Fibroblast of skin of left quadriceps (primary cell): ENCODE measurements at regions not wholly inside any gene's neighbourhood (a gene's known extent, or its start where the extent isn't known, plus 50 kb on each side); places are given as distances from the start of the nearest gene placed in this dataset.

ENCODE experiments used
- DNase-seq, 2 experiments: peaks; one replicate each; pipeline ENCODE4 v3.0.0-alpha.2; 2013; ENCODE audit warnings: low read depth in 2 of 2

DNA sequence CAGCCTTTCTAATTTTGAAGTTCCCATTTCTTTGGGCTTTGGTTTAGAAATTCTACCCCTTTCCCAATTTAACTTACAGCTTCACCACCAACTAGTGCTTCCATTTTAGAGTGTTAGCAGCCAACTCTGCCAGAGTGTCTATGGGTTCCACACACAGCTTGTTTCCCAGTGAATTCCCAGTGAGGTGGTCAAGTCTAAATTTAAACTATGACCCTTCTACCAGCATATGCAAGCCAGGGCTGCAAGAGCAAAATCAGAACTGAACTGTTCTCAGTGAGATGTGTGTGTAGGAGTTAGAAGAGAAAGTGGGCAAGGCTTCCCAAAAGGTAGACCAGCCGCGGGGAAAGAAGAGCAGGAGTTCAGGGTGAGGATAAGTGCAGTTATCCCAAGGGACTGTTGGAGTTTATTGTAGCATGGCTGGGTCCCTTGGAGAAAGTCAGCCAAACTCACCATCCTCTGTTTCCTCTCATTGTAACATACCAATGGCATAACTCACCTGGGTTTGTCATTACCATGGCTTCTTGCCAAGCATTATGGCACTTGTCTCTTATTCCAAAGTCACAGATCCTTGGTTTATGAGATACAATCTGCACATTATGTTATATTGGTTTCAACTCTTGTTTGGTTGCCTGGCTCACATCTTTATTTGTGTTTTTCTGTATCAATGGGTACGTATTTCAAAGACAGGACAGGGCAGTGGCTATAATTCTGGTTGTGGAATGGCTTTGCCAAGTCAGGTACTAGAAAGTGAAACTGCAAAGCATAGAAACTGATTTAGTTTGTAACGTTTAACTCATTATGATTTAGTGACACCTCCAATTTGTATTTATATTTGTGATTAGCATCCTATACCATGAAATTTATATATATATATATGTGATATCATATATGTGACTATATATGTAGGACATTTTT is 130.2 kb upstream of the UMPS start:
- no peak for DNase-seq

DNA sequence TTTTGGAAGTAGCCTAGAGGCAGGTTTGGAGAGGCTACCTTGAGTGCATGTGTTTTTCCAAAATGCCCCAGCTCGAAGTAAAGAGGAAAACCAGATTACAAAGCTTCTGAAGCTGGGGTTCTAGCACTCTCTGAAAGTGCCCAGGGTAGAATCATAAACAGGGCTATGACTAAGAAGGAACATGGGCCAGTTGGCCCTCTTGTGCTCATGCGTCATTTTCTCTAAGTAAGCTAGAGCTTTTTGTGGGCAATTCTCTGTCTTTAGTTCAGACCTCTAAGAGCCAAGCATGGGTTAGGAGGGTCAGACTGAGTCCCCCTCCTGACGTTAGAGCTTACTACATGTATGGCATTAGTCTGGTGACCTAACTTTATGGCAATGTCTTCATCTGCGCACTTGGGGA is 129.5 kb upstream of the UMPS start:
- no peak for DNase-seq

DNA sequence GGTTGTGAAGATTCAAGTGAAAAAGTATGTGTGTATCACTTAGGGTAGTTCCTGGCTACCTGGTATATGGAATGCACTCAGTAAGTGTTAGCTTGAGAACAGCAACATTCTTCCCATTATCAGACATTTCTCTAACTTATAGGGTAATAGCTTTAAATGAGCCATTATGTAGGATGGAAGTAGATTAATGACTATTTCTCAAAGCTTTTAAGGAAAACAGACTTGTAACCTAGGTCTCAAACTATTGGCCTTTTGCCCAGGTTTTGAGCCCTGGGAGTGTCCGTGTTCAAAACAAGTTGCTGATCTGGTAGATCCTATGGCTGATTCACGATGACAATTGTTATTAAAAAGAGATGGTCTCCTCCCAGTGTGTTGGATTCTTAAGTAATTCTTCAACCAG is 129.1 kb upstream of the UMPS start:
- no peak for DNase-seq

DNA sequence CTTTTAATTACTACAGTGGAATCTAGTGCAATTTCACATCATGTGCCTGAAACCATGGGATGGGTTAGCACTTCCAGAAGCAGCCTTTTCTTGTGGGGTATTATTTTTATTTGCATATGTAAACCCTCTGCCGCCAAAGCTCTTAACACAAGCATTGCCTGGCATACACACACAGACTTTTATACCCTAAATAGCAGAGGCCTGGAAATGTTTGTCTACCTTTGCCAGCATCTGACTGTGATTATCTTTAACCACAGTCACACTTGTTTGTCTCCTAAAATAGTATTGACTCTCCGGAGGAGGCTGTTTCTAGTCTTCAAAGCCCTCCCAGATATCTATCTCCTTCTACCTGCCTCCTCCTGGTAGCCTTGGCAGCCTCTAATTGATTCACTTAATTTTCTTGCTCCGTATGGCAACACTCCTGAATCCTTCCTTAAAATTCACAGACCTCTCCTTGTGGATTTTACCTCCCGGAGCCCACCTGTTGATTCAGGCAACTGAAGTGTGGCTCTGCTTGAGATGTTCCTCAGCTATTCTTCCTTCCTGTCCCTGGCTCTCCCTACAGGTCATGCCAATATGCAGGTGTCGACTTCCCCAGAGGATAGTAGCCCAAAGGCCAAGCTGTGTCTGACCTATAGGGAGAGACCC is 127.1 kb upstream of the UMPS start:
- DNase-seq, result no peak

DNA sequence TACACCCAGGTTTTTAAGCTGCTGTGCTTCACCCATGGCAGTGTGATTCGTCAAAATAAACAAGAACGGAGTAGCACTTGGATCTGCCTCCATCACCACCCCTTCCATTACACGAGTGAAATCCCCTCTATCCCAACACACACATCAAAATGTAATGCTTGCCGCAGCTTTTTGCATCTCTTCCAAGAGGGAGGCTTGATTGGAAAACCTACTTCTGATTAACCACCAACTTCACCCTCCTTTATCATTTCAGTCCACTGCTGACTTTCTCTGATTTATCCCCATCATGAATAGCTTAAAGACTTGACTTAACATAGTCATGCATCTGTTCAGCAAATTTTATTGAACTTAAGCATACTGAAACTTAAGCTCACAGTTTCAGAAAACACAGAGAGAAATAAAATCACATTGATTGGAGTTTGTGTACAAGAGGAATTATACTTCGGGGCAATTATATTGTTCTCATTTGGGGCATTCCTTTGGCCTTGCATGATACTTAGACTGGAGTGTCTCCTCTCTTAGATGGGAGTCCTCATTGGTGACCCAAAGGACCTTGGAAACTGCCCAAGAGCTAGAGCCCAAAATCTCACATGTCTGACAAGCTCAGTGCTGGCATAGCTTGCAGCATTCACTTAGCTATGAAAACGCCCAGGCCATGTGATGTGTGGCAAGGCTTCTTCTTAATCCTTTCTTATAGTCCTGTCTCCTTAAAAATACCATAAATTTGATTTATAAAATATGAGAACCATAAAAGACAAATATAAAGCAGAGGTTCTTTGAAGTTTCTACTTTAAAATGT is 124.3 kb upstream of the UMPS start:
- no peak for DNase-seq

- DNase-seq, result peak; percentile 56 to 65
Measured at GRCh38 chr3:124607163-124607562, 123.1 kb upstream of the UMPS start.

DNA sequence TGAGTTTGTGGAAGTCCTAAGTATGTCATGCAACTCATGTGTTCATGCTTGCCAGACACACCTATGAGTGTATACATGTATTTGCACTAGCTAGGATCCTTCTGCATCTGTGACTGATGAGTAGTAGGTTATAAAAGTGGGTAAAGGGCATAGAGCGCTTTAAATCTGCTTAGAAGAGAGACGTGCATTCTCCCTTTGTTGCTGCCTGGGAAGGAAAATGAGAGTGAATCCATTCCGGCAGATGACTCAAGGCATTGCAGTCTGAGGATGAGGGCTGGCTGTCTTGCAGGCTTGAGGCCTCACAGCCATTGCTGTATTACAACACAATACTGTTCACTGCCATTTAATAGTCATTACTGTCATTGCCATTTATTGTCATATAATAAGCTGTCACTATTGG is 120.8 kb upstream of the UMPS start:
- no peak for DNase-seq

- DNase-seq, result no peak
Measured at GRCh38 chr3:124610130-124610529, 120.1 kb upstream of the UMPS start.

- DNase-seq, result no peak
Measured at GRCh38 chr3:124611520-124611919, 118.7 kb upstream of the UMPS start.

- DNase-seq, result no peak
Measured at GRCh38 chr3:124615896-124616543, 114.2 kb upstream of the UMPS start.

GRCh38 chr3:124617177-124617576 is 113.1 kb upstream of the UMPS start:
- DNase-seq, result no peak

GRCh38 chr3:124619887-124620599 is 110.2 kb upstream of the UMPS start:
- no peak for DNase-seq

DNA sequence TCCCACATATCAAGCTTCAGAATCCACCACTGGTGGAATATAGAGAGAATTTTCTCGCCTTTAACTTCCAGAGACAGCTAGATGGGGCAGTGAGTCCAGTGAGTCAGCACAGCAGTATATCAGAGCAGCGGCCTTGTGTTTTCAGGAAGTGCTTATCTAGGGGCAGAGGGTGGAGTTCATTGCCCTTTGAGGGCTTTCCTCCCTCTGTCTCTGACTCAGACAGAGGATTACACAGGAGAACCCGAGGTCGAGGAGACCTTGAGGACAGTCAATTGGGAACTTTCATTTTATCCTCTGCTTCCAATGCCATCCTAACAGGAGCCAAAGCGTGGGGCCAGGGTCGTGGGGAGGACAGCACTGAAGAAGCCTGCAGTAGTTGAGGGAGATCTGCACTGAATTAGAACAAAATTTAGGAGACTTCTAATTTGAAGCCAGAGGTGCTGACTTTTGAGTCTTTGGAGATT is 109.6 kb upstream of the UMPS start:
- no peak for DNase-seq

- DNase-seq, result no peak
Measured at GRCh38 chr3:124621498-124621897, 108.8 kb upstream of the UMPS start.

DNA sequence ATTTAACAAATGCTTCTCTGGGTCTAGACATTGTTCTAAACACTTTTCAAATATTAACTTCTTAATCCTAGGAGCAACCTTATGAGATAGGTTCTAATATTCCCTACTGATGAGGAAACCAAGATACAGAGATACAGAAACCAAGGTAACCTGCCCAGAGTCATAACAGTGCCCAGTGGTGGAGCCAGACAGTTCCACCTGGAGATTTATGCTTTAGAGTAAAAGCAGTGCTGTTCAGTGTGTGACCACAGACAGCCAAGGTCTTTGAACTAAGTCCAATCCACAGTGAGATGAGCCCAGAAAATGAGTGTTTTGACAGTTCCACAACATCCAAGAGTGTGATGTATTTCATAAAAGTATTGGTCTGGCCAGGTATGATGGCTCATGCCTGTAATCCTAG is 105.2 kb upstream of the UMPS start:
- no peak for DNase-seq

DNA sequence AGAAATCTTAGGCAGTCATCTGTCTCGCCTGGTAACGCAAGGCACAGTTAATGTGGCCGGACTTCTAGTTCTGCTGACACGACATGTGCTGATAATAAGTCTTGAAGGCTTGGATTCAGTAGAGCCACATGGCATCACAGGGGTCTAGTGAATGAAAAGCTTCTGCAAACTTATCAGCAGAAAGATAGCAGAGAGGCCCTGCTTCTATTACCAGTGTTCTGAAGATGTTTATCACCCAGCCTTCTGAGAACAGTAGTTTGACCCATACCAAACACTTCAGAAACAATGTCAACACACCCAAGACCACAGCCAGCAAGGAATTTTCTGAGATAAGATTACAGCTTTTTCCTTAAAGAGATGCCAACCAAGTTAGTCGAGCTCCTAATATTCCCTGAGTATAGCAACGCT is 102.7 kb upstream of the UMPS start:
- peak in 1 of 2 experiments; percentile 9 for DNase-seq

GRCh38 chr3:124628863-124629262 is 101.4 kb upstream of the UMPS start:
- no peak for DNase-seq

DNA sequence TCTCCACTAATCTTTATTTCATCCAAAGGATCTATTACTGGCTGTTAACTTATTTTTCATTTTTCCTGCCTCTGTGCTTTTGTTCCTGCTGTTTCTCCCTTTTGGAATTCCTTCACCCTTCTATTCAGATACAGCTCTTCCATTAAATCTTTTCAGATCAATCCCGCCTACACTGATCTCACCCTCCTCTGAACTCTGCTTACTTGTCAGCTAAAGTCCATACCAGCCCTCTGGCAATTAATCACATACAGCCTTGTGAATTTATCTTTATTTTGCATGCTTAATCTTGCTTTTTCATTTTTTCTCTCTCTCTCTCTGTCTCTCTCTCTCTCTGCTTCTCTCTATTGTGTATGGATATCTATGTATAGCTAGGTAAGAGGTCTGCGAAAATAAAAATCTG is 100.8 kb upstream of the UMPS start:
- no peak for DNase-seq

DNA sequence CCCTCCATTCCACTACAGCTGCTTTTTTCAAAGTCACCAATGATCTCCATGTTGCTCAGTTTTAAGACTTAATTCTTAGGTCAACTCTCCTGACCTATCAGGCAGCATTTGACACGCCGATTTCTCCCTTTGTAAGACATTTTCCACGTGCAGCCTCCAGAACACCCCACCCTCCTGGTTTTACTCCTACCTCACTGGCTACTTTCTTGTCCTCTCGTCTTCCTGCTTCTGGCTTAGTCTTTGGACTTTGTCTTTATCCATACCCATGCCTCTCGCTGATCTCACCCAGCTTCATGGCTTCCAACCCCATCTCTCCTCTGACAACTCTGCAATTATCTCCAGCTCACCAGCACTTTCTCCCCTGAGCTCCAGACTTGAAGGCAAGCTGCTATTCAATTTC is 99.3 kb upstream of the UMPS start:
- DNase-seq, result no peak

GRCh38 chr3:124631727-124632126 is 98.5 kb upstream of the UMPS start:
- DNase-seq, result no peak

DNA sequence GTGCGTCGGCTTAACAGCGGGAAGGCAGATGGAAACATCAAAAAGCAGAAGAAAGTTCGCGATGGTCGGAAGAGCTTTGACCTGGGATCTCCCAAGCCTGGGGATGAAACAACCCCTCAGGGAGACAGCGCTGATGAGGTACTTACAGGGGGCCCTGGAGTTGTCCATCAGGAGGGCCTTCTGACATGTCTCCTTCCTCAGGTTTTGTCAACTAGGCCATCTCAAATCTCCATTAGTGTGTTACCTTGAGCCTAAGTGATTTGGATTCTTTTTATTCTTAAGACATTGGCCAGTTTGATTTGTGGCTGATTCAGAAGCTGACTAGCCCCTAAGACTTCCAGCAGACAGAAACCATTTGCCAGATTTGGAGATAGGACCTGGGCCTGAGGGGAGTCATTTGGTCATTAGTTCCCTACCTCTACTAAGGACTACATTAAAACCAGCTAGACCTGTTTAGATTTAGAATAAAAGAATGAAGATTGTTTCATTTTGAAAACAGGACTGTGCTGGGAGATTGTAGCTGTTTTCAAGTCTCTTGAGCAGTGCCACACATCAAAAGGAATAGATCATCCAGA is 97.6 kb upstream of the UMPS start:
- no peak for DNase-seq
